ENCODE measurements at regions not wholly inside any gene's neighbourhood (a gene's known extent, or its start where the extent isn't known, plus 50 kb on each side); places are given as distances from the start of the nearest gene placed in this dataset.

DNA sequence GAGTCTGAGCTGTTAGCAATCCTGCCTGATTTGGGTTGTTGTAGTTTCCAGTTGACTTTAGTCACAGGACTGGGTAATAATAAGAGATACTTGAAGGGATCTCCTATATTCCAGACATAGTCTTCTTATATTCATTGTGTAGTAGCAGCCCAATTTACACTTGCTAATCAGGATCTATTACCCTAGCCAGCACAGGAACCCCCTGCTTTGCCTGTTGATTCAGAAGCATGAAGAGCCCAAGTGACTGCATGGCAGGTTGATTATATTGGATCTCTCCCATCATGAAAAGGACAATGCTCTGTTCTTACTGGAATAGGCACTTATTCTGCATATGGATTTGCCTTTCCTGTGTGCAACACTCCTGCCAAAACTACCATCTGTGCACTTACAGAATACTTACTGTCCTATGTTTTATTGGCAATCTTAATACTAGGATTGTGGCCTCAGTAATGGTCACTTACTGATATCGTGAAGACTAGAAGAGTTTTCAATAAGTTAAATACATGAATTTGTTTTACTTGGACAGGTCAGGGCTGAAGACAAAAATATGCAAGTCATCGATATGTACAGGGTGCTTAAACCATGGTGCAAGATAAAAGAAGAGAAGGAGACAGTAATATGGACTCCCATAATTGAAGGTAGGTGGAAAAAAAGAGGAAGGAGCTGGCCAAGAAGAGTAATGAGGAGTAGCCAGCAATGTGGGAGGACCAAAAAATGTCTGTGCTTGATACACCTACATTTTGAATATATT is 304.1 kb downstream of the MCTP2 start:
- TF ChIP-seq, protein P1, sequence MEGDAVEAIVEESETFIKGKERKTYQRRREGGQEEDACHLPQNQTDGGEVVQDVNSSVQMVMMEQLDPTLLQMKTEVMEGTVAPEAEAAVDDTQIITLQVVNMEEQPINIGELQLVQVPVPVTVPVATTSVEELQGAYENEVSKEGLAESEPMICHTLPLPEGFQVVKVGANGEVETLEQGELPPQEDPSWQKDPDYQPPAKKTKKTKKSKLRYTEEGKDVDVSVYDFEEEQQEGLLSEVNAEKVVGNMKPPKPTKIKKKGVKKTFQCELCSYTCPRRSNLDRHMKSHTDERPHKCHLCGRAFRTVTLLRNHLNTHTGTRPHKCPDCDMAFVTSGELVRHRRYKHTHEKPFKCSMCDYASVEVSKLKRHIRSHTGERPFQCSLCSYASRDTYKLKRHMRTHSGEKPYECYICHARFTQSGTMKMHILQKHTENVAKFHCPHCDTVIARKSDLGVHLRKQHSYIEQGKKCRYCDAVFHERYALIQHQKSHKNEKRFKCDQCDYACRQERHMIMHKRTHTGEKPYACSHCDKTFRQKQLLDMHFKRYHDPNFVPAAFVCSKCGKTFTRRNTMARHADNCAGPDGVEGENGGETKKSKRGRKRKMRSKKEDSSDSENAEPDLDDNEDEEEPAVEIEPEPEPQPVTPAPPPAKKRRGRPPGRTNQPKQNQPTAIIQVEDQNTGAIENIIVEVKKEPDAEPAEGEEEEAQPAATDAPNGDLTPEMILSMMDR (IDR thresholded peaks at IDR 0.05; ENCODE audit: low read depth, low read length): no peak
- H3K4me3 ChIP-seq (ENCODE audit: low read depth, low read length): no peak overlapping the region

DNA sequence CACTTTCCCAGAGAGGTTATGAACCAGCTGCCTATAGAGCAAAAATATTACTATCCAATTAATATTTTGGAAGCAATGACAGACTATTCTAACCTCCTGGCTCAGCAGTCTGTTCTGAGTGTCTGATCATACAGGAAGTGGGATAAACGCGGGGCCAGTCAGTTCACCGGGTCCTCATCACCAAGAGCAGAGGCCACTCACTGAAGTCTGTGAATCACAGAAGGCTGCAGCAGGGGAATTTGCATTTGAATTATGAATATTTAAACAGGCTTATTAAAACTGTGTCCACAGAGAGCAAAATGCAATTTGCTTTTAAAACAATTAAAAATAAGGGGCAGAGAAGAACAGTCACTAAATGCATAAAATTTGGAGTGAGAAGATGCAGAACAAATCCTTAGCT is 305.2 kb downstream of the MCTP2 start:
- H3K4me3 ChIP-seq (ENCODE audit: low read depth, low read length): no peak overlapping the region
- TF ChIP-seq, protein P1 (IDR thresholded peaks at IDR 0.05; ENCODE audit: low read depth, low read length): no peak

DNA sequence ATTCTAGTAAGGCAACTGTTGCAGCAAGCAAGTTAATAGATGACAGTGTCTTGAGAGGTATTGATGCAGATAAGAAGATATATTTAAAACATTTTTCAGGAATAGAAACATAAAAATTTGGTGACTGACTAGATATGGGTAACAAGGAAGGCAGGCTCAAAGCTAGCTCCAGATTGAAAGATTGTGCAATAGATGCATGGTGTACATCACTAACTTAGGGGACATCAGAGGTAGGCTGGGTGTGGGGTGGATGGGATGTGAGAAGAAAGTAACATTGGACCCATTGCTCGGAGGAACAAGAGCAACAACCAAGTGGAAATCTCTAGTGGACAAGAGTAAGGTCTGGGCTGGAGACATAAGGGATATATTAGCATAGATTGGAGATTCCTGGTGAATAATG is 306.9 kb downstream of the MCTP2 start:
- no peak overlapping the region for H3K4me3 ChIP-seq (ENCODE audit: low read depth, low read length)
- TF ChIP-seq, protein P1 (IDR thresholded peaks at IDR 0.05; ENCODE audit: low read depth, low read length): no peak

DNA sequence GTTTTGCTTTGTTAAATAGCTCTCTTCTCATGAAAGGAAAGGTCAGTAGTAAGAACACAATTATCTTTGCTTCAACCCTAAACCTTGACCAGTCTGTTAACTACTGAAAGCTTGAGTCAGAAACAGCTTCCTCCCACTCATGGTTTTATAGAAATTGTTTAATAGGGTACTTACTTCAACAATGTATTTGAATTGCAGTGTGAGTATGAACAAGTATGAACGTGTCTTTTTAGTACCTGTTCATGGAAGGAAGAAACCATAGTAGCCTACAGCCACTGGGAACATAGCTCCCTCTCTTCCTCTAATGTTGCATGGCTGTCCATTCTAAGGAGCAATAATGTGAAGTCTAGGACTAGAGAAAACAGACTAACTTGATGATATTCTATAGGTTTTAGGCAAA is 311.0 kb downstream of the MCTP2 start:
- TF ChIP-seq, protein P1 (IDR thresholded peaks at IDR 0.05; ENCODE audit: low read depth, low read length): no peak
- H3K4me3 ChIP-seq (ENCODE audit: low read depth, low read length): no peak overlapping the region

DNA sequence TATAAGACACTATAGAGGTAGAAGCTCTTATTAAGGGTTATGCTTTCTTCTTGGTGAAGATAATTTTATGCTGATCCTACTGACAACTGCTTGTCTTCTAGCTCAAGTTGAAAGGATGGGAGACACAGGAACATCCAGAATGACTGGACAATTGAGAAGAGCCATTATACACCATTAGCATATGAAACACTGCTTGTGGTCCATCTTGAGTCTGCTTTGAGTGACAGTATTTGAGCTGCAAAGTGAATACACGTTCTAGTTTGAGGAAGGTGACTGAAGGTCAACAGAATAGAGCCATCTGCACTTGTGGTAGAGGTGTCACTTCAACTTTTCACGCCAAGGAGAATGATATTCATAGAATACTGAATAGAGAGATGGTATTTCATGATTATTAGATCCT is 315.4 kb downstream of the MCTP2 start:
- no peak overlapping the region for H3K4me3 ChIP-seq (ENCODE audit: low read depth, low read length)
- TF ChIP-seq, protein P1 (IDR thresholded peaks at IDR 0.05; ENCODE audit: low read depth, low read length): no peak

DNA sequence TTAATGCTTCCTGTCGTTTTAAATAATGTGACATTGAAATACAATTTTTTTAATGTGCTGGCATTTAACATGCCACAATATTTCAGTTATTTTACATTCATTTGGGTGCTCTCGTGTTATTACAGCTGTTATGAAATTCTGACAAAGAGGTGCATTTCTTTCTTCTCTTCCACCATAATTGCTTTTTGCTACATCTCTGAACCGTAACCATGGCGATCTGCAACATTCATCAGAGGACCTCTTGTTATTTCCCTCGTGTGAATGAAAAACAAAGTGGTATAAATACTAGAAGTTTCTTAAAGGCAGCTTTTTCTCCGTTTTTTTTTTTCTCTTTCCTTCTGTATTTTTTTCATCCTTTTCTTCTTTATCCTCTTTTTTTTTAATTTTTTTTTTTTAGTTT is 316.4 kb downstream of the MCTP2 start:
- no peak overlapping the region for H3K4me3 ChIP-seq (ENCODE audit: low read depth, low read length)
- TF ChIP-seq, protein P1 (IDR thresholded peaks at IDR 0.05; ENCODE audit: low read depth, low read length): no peak

DNA sequence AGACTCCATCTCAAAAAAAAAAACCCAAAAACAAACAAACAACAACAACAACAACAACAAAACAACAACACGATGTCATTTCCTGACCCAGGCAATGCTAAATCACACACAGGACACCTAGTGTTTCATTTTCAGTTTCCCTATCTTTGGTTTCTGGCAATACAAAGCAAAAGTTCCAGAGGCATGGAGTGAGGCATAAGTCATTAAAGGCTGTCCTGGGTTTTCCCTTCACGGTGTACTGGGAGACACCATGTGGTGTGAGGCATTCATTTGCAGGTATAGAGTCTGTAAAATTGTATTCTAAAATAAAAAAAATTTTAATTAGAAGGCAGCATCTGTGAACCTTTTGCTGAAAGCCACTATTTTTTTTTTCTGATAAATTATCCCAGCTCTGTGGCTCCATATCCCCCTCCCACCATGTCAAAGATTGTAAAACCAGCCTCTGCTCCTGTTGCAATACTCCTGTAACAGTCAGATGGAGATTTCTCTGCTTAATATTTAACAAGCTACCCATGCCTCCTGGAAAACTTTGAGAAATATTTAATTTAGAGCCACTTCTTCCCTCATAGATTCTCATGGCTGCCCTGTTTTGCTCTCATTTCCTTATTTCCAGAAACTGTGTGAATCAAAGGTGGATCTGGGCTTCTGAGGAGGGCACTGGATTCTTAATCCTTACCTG is 324.6 kb downstream of the MCTP2 start:
- TF ChIP-seq, protein P1 (IDR thresholded peaks at IDR 0.05; ENCODE audit: low read depth, low read length): no peak
- H3K4me3 ChIP-seq (ENCODE audit: low read depth, low read length): no peak overlapping the region
